ENCODE measurements at regions not wholly inside any gene's neighbourhood (a gene's known extent, or its start where the extent isn't known, plus 50 kb on each side); places are given as distances from the start of the nearest gene placed in this dataset.

GRCh38 chr2:239600650-239601049 is 199.8 kb upstream of the HDAC4 start:
- Histone ChIP-seq H3K79me2 (ENCODE audit: control insufficient read depth, insufficient read depth, low read length) (no peaks in the 10 kb centered on the region), H3K4me3 (no peak overlapping the region), H3K9me3 (replicated peaks; ENCODE audit: control insufficient read depth, insufficient read depth, low read depth, low read length) (no peaks in the 10 kb centered on the region), H3K4me2 (ENCODE audit: insufficient read depth, low read length) (no peak overlapping the region), H3K27me3 (ENCODE audit: control insufficient read depth in 2 of 2, insufficient read depth in 2 of 2, low read length in 2 of 2) (peaks cover 0 to 73% of the 10 kb centered on the region in 2 experiments; a peak in 3 of 5 replicates), H2AFZ (ENCODE audit: low read depth, low read length) (no peak overlapping the region), H3K4me1 (replicated peaks in 1 of 2; ENCODE audit: control insufficient read depth in 2 of 2, insufficient read depth in 2 of 2, low read length in 2 of 2) (no peaks in the 10 kb centered on the region; a peak in 1 of 5 replicates), H3K36me3 (ENCODE audit: control insufficient read depth, insufficient read depth, low read length) (no peaks in the 10 kb centered on the region), H4K20me1 (replicated peaks; ENCODE audit: control insufficient read depth, insufficient read depth, low read length) (no peaks in the 10 kb centered on the region; the same call in 1 of the 2 replicates), H3K9ac (ENCODE audit: insufficient read depth in 1 of 2, low read depth in 2 of 2, low read length in 2 of 2) (no peak overlapping the region), H3K27ac (ENCODE audit: extremely low read depth, low read depth, low read length) (no peak overlapping the region), H3K9me1 (ENCODE audit: control insufficient read depth, insufficient read depth, low read length) (no peaks in the 10 kb centered on the region)
- 0% methylated on average over 2 of the region's 5 CpGs for WGBS (ENCODE audit: insufficient coverage, low coverage, missing lambda C conversion rate)
- DNase-seq (ENCODE audit: extremely low read depth in 1 of 4, low spot score in 3 of 4) (no peak), ATAC-seq (no peak), FAIRE-seq (no peak)
- in situ Hi-C loops (cut with MboI) = no loop called here
- BruUV-seq (replicated peaks) = no TSS peak
- TF ChIP-seq HEY1 (CRISPR knock-in tag; IDR thresholded peaks at IDR 0.05; ENCODE audit: borderline replicate concordance) (no peak), SETDB1 (IDR thresholded peaks at IDR 0.05; ENCODE audit: low read length) (no peak), ZNF583 (CRISPR knock-in tag; IDR thresholded peaks at IDR 0.05) (no peak), HMG20A (CRISPR knock-in tag; conservative IDR thresholded peaks at IDR 0.05) (no peak), LEF1 (IDR thresholded peaks at IDR 0.05) (no peak), SMARCE1 (IDR thresholded peaks at IDR 0.05) (no peak), TAL1 (IDR thresholded peaks at IDR 0.05) (no peak), C11orf30 (IDR thresholded peaks at IDR 0.05; ENCODE audit: low read depth) (no peak), ILF3 (IDR thresholded peaks at IDR 0.05; ENCODE audit: borderline replicate concordance) (no peak), CBX1 (IDR thresholded peaks at IDR 0.05; ENCODE audit: low read depth) (no peak), EHMT2 (IDR thresholded peaks at IDR 0.05) (no peak), NUFIP1 (IDR thresholded peaks at IDR 0.05; ENCODE audit: partially characterized antibody) (no peak), ZNF584 (CRISPR knock-in tag; IDR thresholded peaks at IDR 0.05; ENCODE audit: low read depth) (no peak), ZFP36 (IDR thresholded peaks at IDR 0.05; ENCODE audit: low read depth, low read length, partially characterized antibody) (no peak)
- ChIA-PET POLR2A (no interaction called here), CTCF (ENCODE audit: low intra/inter-chr PET ratio) (no interaction called here)
- intact Hi-C loops (cut with micrococcal nuclease) = no loop called here
